Forelimb muscle (tissue), 1 donor: ENCODE measurements at regions not wholly inside any gene's neighbourhood (a gene's known extent, or its start where the extent isn't known, plus 50 kb on each side); places are given as distances from the start of the nearest gene placed in this dataset.

Source experiments
- DNase-seq: peaks from one replicate; pipeline ENCODE4 v3.0.0-alpha.2; 2013; ENCODE audit warnings: low read depth

GRCh38 chr11:116415095-116415494 lies 357.7 kb downstream of the BUD13 start:
- peak; percentile 24 for DNase-seq

GRCh38 chr11:116414357-116414880 lies 358.4 kb downstream of the BUD13 start:
- DNase-seq: no peak

DNA sequence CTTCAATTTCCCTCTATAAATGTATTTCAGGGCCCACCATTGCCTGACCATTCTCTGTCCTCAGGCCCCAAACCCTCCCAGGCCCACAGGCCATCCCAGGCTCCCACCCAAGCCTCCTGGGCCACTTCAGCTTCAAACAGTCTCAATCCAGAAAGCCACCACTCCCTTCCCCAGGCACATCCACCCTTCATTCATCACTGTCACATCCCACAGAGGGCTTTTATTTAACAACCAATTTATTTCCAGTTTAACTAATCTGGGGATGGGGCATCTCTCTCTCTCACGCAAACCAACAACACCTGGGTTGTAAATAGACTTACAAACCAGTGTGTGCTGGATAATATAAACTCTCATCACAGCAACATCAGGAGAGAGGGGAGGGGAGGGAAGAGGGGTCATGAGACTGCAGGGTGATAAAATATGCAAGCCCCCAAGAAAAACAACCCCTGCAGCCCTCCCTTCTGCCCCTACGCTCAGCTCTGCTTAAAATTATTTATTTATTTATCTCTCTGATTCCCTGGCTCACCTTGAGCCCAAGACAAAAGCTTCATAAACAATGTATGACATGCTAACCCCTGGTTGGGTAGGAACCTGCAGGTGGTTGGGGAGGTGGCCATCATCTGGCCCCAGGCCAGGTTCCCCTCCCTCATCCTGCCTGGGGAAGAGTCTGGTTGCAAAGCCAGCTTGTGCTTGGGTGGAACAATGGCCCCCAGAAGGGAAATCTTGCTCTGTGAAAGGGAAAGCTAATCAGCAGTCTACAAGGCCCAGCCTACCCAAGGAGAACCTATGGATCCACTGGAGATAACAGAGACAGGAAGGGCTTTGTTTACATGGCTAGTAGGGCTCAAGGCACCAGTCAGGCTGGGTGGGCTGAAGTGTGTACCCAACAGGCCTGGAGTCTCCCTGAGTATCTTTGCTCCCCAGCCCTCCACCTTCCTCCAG lies 359.2 kb downstream of the BUD13 start:
- no peak for DNase-seq

- no peak for DNase-seq
Observed at GRCh38 chr11:116412118-116412889, 360.5 kb downstream of the BUD13 start.

- DNase-seq: no peak
Observed at GRCh38 chr11:116409238-116409637, 363.5 kb downstream of the BUD13 start.

DNA sequence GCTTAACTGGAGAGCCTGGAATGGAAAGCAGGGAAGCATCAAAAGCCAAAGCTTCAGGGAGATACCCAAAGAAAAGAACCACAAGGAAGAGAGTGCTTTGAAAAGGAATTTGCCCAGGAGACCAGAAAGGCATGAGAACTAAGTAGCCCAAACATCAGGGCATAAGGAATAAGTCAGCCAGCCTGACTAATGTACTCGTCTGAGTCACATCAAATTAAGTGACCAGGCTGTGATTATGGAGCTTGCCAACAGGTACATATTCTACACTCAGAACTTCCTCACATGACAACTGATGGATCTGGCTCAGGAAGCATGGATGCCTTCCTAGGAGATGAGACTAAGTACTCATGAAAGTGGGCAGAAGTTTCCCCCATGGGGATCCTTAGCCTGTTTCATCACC lies 366.7 kb downstream of the BUD13 start:
- no peak for DNase-seq

DNA sequence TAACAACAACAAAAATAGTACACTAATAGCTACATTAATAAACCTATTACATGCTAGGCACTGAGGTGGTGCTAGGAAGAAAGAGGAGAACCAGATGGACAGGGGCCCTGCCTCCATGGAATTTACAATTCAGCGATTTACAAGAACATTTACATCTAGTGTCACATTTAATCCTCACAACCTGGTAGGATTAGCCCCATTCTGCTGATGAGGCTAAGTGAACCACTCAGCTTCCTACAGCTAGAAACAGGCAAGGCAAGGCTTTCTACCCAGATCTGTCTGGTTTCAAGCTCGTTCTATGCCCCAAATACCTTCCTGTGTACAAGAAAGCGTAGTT lies 368.4 kb downstream of the BUD13 start:
- DNase-seq: no peak

GRCh38 chr11:116403794-116404461 lies 368.9 kb downstream of the BUD13 start:
- no peak for DNase-seq

DNA sequence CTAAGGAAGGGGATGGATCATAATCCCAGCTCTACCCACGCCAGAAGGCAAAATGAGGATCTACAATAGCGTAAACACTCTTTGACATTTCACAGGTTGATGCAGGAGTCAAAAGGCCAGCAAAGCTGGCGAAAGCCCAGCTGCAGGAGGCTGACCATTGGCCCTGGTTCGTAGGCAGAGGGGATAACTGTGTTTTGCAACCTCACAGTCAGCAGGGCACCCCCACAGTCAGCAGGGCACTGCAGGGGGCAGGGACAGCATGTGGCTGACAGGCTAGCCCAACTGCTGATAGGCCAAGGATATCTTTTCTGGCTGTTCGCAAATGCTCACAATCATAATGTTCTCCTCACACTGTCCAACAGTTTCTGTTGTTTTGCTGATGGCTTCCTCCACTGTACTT lies 372.7 kb downstream of the BUD13 start:
- no peak for DNase-seq

- peak; percentile 93 for DNase-seq
Observed at GRCh38 chr11:116397602-116398084, 375.1 kb downstream of the BUD13 start.

DNA sequence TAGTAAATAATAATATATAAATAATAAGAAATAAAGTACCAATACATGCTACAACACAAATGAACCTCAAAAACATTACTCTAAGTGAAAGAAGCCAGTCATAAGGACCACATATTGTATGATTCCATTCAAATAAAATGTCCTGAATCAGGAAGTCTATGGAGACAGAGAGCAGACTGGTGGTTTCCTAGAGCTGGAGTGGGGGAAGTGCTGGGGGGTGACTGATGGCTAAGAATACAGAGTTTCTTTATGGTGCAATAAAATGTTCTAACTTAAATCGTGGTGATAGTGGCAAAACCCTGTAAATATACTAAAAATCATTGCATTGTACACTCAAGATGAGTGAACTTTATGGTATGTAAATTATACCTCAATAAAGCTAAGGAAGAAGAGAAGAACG lies 376.5 kb downstream of the BUD13 start:
- DNase-seq: no peak

- no peak for DNase-seq
Observed at GRCh38 chr11:116394022-116394421, 378.8 kb downstream of the BUD13 start.

DNA sequence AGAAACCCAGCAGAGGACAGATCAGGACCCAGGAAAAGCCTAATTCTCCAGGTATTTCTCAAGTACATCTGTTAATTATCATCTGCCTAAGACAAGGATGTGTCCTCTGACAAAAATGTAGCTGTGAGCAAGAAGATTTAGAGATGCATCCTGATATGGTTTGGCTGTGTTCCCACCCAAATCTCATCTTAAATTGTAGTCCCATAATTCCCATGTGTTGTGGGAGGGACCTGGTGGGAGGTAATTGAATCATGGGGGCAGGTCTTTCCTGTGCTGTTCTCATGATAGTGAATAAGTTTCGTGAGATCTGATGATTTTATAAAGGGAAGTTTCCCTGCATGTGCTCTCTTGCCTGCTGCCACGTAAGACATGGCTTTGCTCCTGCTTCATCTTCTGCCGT lies 381.8 kb downstream of the BUD13 start:
- DNase-seq: no peak

DNA sequence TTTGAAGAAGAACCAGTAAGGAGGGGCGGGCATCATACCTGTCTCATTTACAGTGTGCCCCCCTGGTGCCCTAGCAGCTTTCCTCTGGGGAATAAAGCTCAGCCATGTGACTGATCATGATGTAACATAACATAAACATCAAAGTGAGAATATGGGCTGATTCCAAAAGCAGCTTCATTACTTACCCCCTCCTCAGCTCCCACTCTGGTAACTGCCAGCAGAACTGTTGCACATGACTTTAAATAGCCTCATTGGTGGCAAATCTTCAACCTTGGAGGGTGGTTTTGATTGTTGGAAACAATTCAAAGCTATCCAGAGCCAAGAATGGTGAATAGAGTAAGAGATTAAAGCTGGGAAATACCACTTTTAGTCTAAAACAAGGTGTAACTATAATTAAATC lies 384.6 kb downstream of the BUD13 start:
- DNase-seq: no peak

DNA sequence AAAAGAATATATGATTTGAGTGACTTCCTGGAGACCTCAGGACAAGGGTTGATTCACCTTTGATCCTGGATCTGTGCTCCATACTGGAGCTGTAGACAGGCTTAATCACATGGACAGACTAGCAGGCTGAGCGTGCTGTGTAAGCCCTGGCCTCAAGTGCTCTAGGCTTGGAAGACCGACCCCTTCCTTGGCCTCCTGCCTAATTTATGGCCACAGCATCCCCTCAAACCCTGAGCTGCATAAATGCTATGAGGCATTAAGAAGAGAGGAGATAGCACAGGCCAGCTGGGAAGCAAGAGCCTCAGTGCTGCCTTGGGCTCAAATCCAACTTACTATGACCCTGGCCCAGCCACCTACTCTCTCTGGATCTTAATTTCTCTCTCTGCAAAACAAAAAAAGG lies 385.1 kb downstream of the BUD13 start:
- no peak for DNase-seq

DNA sequence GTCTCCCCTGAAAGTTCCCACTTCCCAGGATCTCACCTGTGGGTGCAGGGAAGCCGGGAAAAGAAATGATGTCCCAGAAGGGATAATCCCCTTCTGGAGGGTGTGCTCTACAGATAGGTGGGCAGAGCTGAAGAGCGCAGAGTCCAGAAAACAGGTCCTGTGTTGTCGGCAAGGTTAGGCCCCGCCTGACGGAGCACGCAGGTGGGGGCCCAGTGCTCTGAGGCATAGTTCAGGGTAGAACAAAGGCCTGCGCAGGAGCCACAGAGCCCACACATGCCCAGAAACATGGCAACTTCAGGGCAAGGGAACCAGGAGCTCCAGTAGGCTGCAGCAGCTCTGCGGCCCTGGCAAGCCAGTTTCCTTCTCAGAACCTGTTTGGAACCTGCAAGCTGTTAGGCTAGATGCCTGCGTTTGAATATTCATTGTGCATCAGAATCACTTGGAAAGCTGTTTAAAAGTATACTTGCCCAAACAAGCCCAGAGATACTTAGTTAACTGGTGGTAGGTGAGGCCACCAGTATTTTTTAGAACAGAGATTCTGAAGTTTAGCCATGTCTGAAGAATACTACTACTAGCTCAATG lies 386.6 kb downstream of the BUD13 start:
- DNase-seq: no peak

- DNase-seq: no peak
Observed at GRCh38 chr11:116384876-116385275, 387.9 kb downstream of the BUD13 start.

- DNase-seq: no peak
Observed at GRCh38 chr11:116384407-116384806, 388.4 kb downstream of the BUD13 start.

- DNase-seq: peak; percentile 25
Observed at GRCh38 chr11:116379185-116379828, 393.5 kb downstream of the BUD13 start.

- no peak for DNase-seq
Observed at GRCh38 chr11:116376547-116376946, 396.2 kb downstream of the BUD13 start.

DNA sequence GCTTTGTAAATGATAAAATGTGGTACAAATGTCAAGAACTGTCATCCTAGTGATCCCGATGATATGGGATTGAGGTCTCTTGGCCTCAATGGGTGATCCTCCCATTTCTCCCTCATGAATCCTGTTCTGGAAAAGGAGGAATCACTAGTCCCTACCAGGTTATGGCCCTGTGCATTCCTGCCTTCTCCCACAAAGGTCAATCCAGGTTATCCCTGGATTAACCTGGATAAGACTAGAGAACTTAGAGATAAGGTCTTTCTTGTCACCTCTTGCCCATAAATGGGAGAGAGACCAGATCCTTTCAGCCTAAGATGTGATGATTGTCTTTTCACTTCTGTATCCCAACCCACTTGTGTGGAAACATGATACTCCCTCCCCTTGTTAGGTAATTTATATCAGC lies 396.7 kb downstream of the BUD13 start:
- DNase-seq: no peak
